Fibroblast of gingiva (primary cell): ENCODE measurements at regions not wholly inside any gene's neighbourhood (a gene's known extent, or its start where the extent isn't known, plus 50 kb on each side); places are given as distances from the start of the nearest gene placed in this dataset.
"Not testable (repeated sequence)": the region's sequence is repeated elsewhere in the genome, so short reads cannot be mapped to it uniquely, and the experiment has no call there.

Experiments used
- DNase-seq: peaks from one replicate; pipeline ENCODE4 v3.0.0-alpha.2; 2011; ENCODE audit warnings: low read depth

DNA sequence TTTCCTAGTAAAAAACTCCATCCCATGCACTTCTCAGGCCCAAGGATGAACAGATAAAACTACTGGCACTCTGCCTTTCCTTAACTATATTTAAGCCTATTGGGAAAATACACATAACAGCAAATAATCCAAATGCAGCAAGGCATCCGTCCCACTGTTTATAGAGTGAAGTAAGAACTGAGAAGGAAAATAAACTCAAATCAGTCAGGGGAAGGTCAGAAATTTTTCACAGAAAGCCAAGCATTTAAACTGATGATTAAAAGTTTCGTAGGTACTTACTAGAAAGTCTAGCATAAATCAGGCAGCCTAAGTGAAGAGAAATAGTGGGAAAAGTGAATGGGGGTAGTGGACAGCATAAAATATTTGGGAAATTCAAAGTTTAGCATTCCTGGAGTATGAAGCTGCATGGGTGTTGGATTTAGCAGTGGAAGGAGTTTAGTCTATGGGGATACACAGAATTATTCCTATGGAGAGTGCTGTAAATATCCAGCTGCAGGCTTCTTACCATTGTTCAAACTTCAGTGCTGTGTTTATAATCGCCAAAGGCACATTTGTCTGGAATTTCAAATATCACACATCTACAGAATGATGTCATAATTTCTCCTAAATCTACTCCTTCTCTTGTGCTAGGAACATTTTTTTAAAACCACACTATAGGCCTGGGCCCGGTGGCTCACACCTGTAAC is 1131.0 kb upstream of the GOT2 start:
- DNase-seq, result no peak

DNA sequence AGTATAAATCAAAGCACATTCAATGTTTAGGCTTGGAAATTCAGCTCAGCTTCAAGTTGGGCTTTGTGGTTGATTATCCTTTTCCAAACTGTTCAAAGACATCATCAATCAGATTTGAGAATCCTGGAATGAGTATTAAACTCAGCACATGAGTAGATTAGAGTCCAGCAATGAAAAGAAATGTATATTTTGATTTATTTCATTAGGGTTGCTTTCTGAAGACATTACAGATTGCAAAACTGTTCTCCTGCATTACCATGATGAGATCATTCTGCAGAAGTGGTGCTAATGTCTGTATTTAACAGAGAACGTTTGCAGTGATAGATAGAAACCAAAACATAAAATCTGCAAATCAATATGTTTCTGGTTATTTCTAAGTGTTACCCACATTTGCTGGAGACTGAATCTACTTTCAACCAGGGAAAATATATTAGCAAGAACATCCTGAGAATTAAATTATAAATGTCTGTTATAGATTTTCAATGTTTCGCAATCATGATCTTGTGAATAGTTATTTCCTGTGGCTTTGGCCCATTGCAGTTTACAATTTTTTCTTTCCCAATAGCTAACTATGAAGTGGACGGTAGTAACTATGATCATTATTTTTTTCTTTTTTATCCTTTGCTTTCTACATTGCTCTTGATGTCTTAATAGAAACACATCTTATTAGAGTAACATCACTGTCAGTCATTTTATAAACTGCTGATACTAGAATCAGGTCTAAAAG is 1125.7 kb upstream of the GOT2 start:
- peak; percentile 61 for DNase-seq

DNA sequence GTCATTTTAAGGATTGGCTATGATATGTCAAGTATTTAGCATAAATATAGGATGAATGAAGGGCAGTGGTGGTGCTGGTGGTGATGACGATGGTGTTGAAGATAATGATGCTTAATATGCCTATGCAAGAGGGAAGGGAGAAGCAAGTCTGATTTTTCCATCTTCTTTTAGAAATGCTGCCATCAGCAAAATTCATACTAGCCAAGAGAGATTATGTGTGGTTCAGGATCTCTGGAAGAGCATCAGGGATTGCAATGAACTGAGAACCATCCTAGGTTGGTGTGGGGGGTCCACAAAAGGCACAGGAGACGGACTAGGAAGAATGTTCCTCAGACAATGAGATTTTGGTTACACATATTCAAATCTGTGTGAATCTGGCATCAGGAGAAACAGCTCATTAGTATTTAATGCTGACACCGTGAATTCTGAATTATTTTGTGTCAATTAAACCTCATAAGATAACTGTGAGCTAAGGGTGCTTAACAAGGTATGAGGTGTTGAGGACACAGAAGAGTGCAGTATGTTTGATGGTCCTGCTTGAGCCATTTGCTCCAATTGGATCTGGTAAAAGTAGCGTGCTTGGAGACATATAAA is 1120.8 kb upstream of the GOT2 start:
- no peak for DNase-seq

DNA sequence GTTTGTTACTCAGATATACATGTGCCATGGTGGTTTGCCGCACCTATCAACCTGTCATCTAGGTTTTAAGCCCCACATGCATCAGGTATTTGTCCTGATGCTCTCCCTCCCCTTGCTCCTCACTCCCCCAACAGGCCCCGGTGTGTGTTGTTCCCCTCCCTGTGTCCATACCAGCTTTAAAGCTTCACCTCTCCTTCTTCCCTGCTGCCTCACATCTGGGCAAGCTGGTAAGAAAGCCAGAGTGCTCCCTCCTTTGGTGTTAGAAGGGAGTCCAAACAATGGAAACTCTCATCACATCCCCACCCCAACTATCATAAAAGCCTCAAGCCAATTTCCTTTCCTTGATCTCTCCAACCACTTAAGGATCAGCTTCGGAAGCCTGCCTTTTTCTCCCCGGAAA is 1115.6 kb upstream of the GOT2 start:
- no peak for DNase-seq

GRCh38 chr16:59848296-59848695 is 1114.2 kb upstream of the GOT2 start:
- peak; percentile 57 for DNase-seq

GRCh38 chr16:59840169-59840568 is 1106.1 kb upstream of the GOT2 start:
- DNase-seq, result no peak

DNA sequence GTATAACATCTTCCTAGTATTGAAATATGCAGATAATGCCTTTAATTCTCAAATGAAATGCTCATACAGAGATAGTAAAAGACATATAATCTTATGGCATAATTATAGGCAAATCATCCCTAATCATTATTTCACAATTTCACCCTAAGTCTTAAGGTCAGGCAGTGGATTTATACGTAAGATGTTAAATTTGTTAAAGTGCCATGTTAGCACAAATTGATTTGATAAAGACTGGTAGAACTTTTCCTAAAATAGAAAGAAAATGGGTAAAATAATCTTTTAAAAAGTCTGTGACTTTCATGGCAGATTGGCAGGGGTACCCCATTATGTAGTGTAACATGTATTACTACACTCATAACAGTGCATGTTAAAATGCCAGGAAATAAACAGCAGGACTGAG is 1092.7 kb upstream of the GOT2 start:
- DNase-seq, result no peak

DNA sequence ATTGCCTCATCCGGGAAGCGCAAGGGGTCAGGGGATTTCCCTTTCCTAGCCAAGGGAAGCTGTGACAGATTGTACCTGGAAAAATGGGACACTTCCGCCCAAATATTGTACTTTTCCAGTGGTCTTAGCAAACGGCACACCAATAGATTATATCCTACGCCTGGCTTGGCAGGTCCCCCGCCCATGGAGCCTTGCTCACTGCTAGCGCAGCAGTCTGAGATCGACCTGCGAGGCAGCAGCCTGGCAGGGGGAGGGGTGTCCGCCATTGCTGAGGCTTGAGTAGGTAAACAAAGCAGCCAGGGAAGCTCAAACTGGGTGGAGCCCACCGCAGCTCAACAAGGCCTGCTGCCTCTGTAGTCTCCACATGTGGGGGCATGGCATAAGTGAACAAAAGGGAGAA is 1075.4 kb upstream of the GOT2 start:
- not testable (repeated sequence) for DNase-seq

- DNase-seq, result no peak
These were observed 1049.1 kb upstream of the GOT2 start for GRCh38 chr16:59783191-59783590.

- DNase-seq, result no peak
These were observed 1039.2 kb upstream of the GOT2 start for GRCh38 chr16:59773330-59773729.

DNA sequence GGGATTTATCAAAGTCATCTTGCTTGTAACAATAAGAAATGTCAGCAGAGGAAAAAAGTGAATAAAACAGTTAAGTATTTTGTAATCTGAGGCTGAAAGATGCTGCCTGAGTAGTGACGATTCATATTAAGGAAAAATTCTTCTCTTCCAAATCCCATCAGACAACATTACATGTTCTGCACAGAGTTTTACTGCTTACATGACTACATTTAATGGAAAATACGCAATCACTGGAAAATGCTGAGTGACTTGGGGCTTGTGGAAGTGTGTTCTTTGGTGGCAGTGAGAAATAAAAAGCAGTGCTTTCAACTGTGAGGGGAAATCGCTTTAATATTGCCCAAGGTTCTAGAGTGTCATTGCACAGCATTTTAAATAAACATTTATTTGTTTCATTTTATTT is 1025.2 kb upstream of the GOT2 start:
- no peak for DNase-seq

- DNase-seq, result no peak
These were observed 1024.7 kb upstream of the GOT2 start for GRCh38 chr16:59758848-59759247.

- DNase-seq, result no peak
These were observed 1020.7 kb upstream of the GOT2 start for GRCh38 chr16:59754854-59755253.

DNA sequence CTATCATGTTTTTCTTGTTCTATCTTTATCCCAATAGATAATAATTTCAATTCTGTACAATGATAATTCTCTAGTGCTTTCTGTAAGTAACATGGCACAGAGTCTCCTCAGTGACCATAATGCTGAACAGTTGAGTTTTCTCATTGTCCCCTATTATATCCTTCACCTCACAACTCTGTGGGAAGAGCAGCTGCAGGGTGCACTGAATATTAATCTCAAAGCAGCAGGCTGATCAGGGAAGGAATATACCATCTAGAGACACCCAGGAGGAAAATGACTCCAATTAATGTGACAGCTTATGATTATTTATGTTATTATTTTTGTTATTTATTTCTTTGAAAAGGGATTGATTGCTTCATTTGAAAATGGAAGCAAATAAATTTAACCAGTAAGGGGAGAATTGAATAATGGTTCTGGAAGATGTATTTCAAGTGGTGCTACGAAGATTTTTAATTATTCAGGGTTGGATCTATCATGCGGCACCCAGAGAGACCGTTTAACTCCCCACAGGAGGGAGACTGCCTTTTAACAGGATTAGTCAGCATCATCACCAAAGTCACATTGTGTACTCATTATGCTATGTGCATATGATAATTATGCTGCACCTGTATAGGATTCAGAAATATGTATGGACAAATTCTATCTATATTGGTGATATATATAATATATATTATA is 1015.7 kb upstream of the GOT2 start:
- DNase-seq, result no peak

DNA sequence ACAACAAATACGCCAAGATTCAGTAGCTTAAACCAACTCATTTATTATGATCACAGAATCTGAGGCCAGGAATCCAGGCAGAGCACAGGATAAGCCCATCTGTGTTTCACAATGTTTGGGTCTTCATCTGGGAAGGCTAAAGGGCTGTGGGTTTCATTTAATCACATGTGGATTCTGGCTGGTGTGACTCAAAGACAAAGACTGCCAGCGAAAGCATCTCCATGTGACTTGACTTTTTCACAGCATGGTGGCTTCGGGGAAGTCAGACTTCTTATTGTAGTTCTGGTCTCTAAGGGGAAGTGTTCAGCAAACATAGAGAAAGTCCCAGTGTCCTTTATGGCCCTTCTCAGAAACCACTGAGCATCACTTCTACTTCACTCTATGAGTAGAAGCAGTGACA is 1014.4 kb upstream of the GOT2 start:
- no peak for DNase-seq

DNA sequence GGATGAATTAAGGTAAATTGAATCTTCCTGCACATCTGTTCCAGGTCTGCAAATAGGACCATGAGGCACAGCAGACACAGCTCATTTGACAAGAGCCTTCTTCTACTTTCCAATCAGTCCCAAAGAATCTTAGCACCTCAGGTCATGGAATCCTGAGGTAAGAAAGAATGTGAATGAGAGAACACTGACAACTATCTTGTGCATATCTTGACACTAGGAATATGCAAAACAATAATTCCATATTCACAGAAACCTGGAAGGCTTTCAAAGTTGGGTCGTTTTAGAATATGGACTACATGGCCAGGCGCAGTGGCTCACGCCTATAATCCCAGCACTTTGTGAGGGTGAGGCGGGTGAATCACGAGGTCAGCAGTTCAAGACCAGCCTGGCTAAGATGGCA is 1009.4 kb upstream of the GOT2 start:
- no peak for DNase-seq

DNA sequence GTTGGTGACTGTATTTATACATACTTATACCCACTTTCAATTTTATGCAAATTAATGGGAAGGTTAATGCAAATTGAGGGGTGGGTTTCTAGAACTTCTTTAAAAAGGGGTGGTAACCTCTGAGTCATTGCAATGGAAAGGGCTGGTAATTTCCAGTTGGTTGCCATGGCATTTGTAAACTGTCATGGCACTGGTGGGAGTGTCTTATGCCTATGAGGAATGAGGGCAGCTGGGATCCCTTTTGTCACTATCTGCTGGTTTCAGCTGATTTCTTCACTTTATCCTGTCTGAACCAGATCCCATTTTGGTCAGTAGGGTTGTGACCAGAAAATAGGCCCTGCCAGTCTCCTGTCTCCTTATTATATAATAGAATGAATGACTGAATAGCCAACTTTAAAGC is 1006.7 kb upstream of the GOT2 start:
- DNase-seq, result no peak

DNA sequence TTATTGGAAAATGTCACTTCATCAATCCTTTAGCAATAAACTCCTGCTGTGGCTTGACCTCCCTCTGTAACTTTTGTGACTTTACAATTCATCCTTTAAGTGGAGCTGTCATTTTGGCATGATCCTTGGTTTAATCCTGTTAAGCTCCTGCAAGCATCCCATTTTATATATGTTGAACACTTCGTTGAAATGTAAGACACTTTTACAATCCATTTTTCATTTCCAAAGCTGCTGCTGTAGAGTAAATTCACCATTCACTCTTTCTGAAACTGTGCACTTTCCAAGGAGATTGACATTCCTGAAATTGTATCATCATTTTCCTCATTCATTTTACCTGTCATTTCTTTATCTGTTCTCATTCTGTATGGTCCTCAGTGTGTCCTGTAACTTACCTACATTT is 1003.2 kb upstream of the GOT2 start:
- DNase-seq, result no peak

DNA sequence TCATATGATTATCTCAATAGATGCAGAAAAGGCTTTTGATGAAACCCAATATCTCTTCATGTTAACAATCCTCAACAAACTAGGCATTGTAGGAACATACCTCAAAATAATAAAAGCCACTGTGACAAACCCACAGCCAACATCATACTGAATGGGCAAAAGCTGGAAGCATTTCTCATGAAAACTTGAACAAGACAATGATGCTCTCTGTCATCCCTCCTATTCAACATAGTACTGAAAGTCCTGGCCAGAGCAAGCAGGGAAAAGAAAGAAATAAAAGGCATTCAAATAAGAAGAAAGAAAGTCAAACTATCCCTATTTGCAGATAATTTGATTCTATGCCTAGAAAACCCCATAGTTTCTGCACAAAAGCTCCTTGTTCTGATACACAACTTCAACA is 999.2 kb upstream of the GOT2 start:
- DNase-seq, result no peak

DNA sequence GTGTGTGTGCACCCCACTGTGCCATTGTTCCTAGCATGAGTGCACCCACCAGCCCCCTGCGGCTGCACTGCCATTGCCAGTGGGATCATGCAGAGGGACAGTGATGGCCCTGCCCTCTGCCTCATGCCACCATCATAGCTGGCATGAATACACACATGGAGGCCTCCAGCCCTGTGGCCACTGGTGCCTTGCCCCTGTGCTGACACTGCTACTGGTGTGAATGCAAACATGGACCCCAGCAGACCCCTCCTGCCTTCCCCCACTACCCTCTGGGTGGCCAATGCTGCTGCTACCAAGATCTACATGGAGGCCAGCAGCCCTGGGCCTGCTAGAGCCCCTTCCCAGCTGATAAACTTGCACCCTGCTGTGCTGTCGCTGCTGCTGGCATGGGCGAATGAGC is 995.5 kb upstream of the GOT2 start:
- DNase-seq, result no peak

DNA sequence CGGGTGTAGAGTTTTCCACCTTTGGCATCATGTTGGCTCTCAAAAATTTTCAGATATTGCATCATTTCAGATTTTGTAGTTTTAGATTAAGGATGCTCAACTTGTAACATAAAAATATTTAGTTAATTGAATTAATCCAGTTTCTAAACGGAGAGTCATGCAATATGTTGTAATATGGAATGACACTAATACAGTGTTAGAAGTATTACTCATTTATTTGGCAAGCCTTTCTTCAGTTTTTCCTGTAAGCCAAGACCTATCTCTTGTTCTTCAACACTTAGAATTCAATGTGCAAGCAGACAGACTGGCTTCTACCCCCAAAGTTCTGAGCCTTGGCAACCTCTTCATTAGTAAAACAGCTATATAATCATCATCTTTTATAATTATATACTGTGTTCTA is 985.0 kb upstream of the GOT2 start:
- DNase-seq, result peak; percentile 26

- no peak for DNase-seq
These were observed 973.5 kb upstream of the GOT2 start for GRCh38 chr16:59707436-59708226.
